Glutamatergic neuron (in vitro differentiated cells): ENCODE measurements at regions not wholly inside any gene's neighbourhood (a gene's known extent, or its start where the extent isn't known, plus 50 kb on each side); places are given as distances from the start of the nearest gene placed in this dataset.

Experiments used
- DNase-seq: peaks from one replicate; pipeline ENCODE4 v3.0.0; 2022
- H3K27ac Mint-ChIP-seq: one replicate; pipeline ENCODE4 v1.8.0; 2020; ENCODE audit warnings: mild to moderate bottlenecking, mixed read lengths, inconsistent platforms; ENCODE audit not compliant: unreplicated experiment
- H3K27me3 Mint-ChIP-seq: one replicate; pipeline ENCODE4 v1.8.0; 2020; ENCODE audit warnings: mild to moderate bottlenecking, moderate library complexity, mixed read lengths, inconsistent platforms; ENCODE audit not compliant: unreplicated experiment
- H3K36me3 Mint-ChIP-seq: one replicate; pipeline ENCODE4 v1.8.0; 2020; ENCODE audit warnings: mild to moderate bottlenecking, mixed read lengths, inconsistent platforms; ENCODE audit not compliant: unreplicated experiment
- H3K4me1 Mint-ChIP-seq: one replicate; pipeline ENCODE4 v1.8.0; 2020; ENCODE audit warnings: mild to moderate bottlenecking, low read depth, mixed read lengths, inconsistent platforms; ENCODE audit not compliant: unreplicated experiment
- H3K4me3 Mint-ChIP-seq: one replicate; pipeline ENCODE4 v1.8.0; 2020; ENCODE audit warnings: mild to moderate bottlenecking, mixed read lengths, inconsistent platforms; ENCODE audit not compliant: unreplicated experiment
- H3K9me3 Mint-ChIP-seq: one replicate; pipeline ENCODE4 v1.8.0; 2020; ENCODE audit warnings: mild to moderate bottlenecking, moderate library complexity, mixed read lengths, inconsistent platforms; ENCODE audit not compliant: unreplicated experiment
- TF ChIP-seq, protein P1 (sequence below): fragments of 200-600 bp; sonication (generic); IDR thresholded peaks from one replicate; pipeline ENCODE4 v1.5.0; 2021; ENCODE audit not compliant: partially characterized antibody, unreplicated experiment

DNA sequence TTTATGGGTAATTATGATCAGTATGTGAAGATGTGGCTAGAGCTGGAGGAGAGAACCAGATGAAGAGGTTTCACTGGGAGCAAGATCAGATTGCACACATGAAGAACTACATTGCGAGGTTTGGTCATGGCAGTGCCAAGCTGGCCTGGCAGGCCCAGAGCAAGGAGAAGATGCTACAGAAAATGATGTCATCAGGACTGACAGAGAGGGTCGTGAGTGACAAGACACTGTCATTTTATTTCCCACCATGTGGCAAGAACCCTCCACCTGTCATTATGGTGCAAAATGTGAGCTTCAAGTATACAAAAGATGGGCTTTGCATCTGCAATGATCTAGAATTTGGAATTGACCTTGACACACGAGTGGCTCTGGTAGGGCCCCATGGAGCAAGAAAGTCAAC is 168.3 kb downstream of the C3orf38 start:
- Mint-ChIP-seq H3K27me3 (no peaks in the 10 kb centered on the region), H3K4me1 (no peaks in the 10 kb centered on the region), H3K27ac (no peak overlapping the region), H3K36me3 (peaks cover 5% of the 10 kb centered on the region), H3K9me3 (no peaks in the 10 kb centered on the region), H3K4me3 (no peak overlapping the region)
- no peak for DNase-seq
- TF ChIP-seq, protein P1, sequence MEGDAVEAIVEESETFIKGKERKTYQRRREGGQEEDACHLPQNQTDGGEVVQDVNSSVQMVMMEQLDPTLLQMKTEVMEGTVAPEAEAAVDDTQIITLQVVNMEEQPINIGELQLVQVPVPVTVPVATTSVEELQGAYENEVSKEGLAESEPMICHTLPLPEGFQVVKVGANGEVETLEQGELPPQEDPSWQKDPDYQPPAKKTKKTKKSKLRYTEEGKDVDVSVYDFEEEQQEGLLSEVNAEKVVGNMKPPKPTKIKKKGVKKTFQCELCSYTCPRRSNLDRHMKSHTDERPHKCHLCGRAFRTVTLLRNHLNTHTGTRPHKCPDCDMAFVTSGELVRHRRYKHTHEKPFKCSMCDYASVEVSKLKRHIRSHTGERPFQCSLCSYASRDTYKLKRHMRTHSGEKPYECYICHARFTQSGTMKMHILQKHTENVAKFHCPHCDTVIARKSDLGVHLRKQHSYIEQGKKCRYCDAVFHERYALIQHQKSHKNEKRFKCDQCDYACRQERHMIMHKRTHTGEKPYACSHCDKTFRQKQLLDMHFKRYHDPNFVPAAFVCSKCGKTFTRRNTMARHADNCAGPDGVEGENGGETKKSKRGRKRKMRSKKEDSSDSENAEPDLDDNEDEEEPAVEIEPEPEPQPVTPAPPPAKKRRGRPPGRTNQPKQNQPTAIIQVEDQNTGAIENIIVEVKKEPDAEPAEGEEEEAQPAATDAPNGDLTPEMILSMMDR = no peak

- peaks cover 5% of the 10 kb centered on the region for H3K36me3 Mint-ChIP-seq
- H3K27ac Mint-ChIP-seq = no peak overlapping the region
- H3K27me3 Mint-ChIP-seq = no peaks in the 10 kb centered on the region
- no peak for DNase-seq
- TF ChIP-seq, protein P1 = no peak
- no peaks in the 10 kb centered on the region for H3K4me1 Mint-ChIP-seq
- H3K4me3 Mint-ChIP-seq = no peak overlapping the region
- H3K9me3 Mint-ChIP-seq = no peaks in the 10 kb centered on the region
Observed at GRCh38 chr3:88321363-88322050, 171.7 kb downstream of the C3orf38 start.

DNA sequence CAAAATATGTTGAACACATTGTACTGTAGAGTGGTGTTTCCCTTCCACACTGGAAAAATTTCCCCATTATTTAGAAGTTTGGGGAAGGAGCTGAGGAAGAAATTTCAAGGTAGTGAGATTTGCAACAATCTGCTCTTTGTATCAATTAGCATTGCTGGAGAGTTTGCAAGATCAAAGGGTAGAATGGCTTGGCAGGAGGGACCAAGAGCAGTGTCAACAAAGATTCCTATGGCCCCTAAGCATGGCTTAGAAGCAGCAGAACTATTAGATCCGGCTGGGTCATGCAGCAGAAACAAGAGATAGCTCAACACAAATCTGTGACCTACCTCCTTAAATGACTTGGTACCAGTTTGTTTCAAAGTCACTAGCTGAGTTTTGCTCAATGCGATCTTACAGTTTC is 175.0 kb downstream of the C3orf38 start:
- Mint-ChIP-seq H3K27me3 (no peaks in the 10 kb centered on the region), H3K4me1 (no peaks in the 10 kb centered on the region), H3K9me3 (no peaks in the 10 kb centered on the region), H3K27ac (no peak overlapping the region), H3K36me3 (no peaks in the 10 kb centered on the region), H3K4me3 (no peak overlapping the region)
- TF ChIP-seq, protein P1 = no peak
- DNase-seq = no peak

- H3K4me3 Mint-ChIP-seq = no peak overlapping the region
- H3K27ac Mint-ChIP-seq = no peak overlapping the region
- H3K36me3 Mint-ChIP-seq = peaks cover 23% of the 10 kb centered on the region
- no peak for DNase-seq
- peaks cover 3% of the 10 kb centered on the region for H3K9me3 Mint-ChIP-seq
- no peaks in the 10 kb centered on the region for H3K27me3 Mint-ChIP-seq
- H3K4me1 Mint-ChIP-seq = no peaks in the 10 kb centered on the region
- TF ChIP-seq, protein P1 = no peak
Observed at GRCh38 chr3:88334187-88334868, 184.6 kb downstream of the C3orf38 start.

DNA sequence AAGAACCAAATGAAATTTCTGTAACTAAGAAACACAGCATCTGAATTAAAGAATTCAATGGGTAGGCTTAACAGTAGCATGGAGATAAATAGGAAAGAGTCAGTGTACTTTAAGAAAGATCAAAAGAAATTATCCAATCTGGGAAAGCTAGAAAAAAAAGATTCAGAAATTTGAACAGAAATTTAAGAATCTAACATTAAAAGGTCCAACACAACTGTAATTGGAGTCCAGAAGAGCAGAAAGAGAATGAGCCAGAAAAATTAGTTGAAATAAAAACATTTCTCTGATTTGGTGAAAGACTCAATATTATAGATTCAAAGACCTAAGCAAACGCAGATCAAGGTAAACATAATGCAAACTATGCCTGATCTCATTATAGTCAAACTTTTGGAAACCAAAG is 187.1 kb downstream of the C3orf38 start:
- no peak overlapping the region for H3K27ac Mint-ChIP-seq
- no peak for DNase-seq
- peaks cover 23% of the 10 kb centered on the region for H3K36me3 Mint-ChIP-seq
- H3K4me3 Mint-ChIP-seq = no peak overlapping the region
- no peaks in the 10 kb centered on the region for H3K27me3 Mint-ChIP-seq
- H3K4me1 Mint-ChIP-seq = no peaks in the 10 kb centered on the region
- H3K9me3 Mint-ChIP-seq = peaks cover 3% of the 10 kb centered on the region
- TF ChIP-seq, protein P1 = no peak
